GM23338 (cell line): ENCODE measurements at regions not wholly inside any gene's neighbourhood (a gene's known extent, or its start where the extent isn't known, plus 50 kb on each side); places are given as distances from the start of the nearest gene placed in this dataset.

Experiments used
- ATAC-seq: fragments of 200-7000 bp; cut with Tn5 transposase; 3 replicates; pipeline ENCODE4 v1.9.1; 2020
- DNase-seq: peaks from one replicate; pipeline ENCODE4 v3.0.0-alpha.2; 2015; ENCODE audit warnings: low spot score
- H2AFZ ChIP-seq: fragments of 200-600 bp; sonication (generic); 2 replicates; pipeline ENCODE4 v1.8.0; 2016; ENCODE audit warnings: antibody characterized with exemption, mild to moderate bottlenecking, moderate library complexity
- H3F3A ChIP-seq: fragments of 200-600 bp; sonication (generic); replicated peaks from 2 replicates; pipeline ENCODE4 v1.8.0; 2017; ENCODE audit warnings: antibody characterized with exemption, mixed run types, low read depth
- H3K27ac ChIP-seq: fragments of 200-600 bp; sonication (generic); 2 replicates; pipeline ENCODE4 v1.6.1; 2016; ENCODE audit warnings: low read depth
- H3K27me3 ChIP-seq: fragments of 200-600 bp; sonication (generic); 2 replicates; pipeline ENCODE4 v1.8.0; 2016; ENCODE audit warnings: mild to moderate bottlenecking, mixed run types, moderate library complexity; ENCODE audit not compliant: insufficient read depth
- H3K36me3 ChIP-seq: fragments of 200-600 bp; sonication (generic); 2 replicates; pipeline ENCODE4 v1.8.0; 2016; ENCODE audit warnings: mild to moderate bottlenecking; ENCODE audit not compliant: insufficient read depth
- H3K4me1 ChIP-seq: fragments of 200-600 bp; sonication (generic); 2 replicates; pipeline ENCODE4 v1.8.0; 2016; ENCODE audit warnings: mild to moderate bottlenecking, moderate library complexity; ENCODE audit not compliant: insufficient read depth
- H3K4me2 ChIP-seq: fragments of 200-600 bp; sonication (generic); 2 replicates; pipeline ENCODE4 v1.7.1; 2017; ENCODE audit warnings: mixed run types
- H3K4me3 ChIP-seq: fragments of 200-600 bp; sonication (generic); 2 replicates; pipeline ENCODE4 v1.6.1; 2016; ENCODE audit warnings: mixed run types
- H3K79me2 ChIP-seq: fragments of 200-600 bp; sonication (generic); replicated peaks from 2 replicates; pipeline ENCODE4 v1.8.0; 2017; ENCODE audit warnings: mild to moderate bottlenecking; ENCODE audit not compliant: insufficient read depth
- H3K9me2 ChIP-seq: fragments of 200-600 bp; sonication (generic); 2 replicates; pipeline ENCODE4 v1.8.0; 2017; ENCODE audit not compliant: insufficient read depth
- H4K20me1 ChIP-seq: fragments of 200-600 bp; sonication (generic); replicated peaks from 2 replicates; pipeline ENCODE4 v1.8.0; 2017; ENCODE audit warnings: mild to moderate bottlenecking; ENCODE audit not compliant: insufficient read depth
- H3K27ac Mint-ChIP-seq: 2 replicates; pipeline ENCODE4 v1.8.0; 2020; ENCODE audit warnings: inconsistent platforms, mild to moderate bottlenecking, moderate library complexity, mixed read lengths
- H3K27me3 Mint-ChIP-seq: 3 replicates; pipeline ENCODE4 v1.8.0; 2022; ENCODE audit warnings: low read depth, mild to moderate bottlenecking, moderate library complexity, mixed read lengths, inconsistent platforms; ENCODE audit not compliant: insufficient read depth, poor library complexity
- H3K36me3 Mint-ChIP-seq: 3 replicates; pipeline ENCODE4 v1.8.0; 2021; ENCODE audit warnings: low read depth, mild to moderate bottlenecking, inconsistent platforms, moderate library complexity, mixed read lengths
- H3K4me1 Mint-ChIP-seq: 3 replicates; pipeline ENCODE4 v1.8.0; 2020; ENCODE audit warnings: mild to moderate bottlenecking, inconsistent platforms, mixed read lengths
- H3K4me3 Mint-ChIP-seq: 3 replicates; pipeline ENCODE4 v1.8.0; 2021; ENCODE audit warnings: moderate library complexity, mild to moderate bottlenecking, inconsistent platforms, mixed read lengths
- H3K9me3 Mint-ChIP-seq: 3 replicates; pipeline ENCODE4 v1.8.0; 2020; ENCODE audit warnings: moderate library complexity, mild to moderate bottlenecking, inconsistent platforms, mixed read lengths
- CREB1 ChIP-seq: fragments of 250-450 bp; sonication (Bioruptor Pico); IDR thresholded peaks from 2 replicates; pipeline ENCODE4 v1.5.0; 2020; ENCODE audit warnings: low read depth, mild to moderate bottlenecking, moderate library complexity
- CTCF ChIP-seq, 2 experiments: fragments of 200-600 bp in 1 of 2; sonication (generic) in 1 of 2; conservative IDR thresholded peaks; 2 replicates each; pipeline versions ENCODE4 v1.5.1 to v1.6.1; 2016 to 2017; ENCODE audit warnings: antibody characterized with exemption in 2 of 2, low read depth in 2 of 2, mild to moderate bottlenecking in 2 of 2, moderate library complexity in 1 of 2
- EZH2 ChIP-seq: fragments of 200-600 bp; sonication (generic); IDR thresholded peaks from one replicate; pipeline ENCODE4 v1.8.0; 2017; ENCODE audit warnings: antibody characterized with exemption, mild to moderate bottlenecking, low read depth; ENCODE audit not compliant: unreplicated experiment
- EZH2phosphoT487 ChIP-seq: fragments of 200-600 bp; sonication (generic); IDR thresholded peaks from one replicate; pipeline ENCODE4 v1.8.1; 2018; ENCODE audit warnings: antibody characterized with exemption; ENCODE audit not compliant: unreplicated experiment
- JUNB ChIP-seq: IDR thresholded peaks from one replicate; pipeline ENCODE4 v1.6.1; 2016; ENCODE audit warnings: antibody characterized with exemption; ENCODE audit not compliant: unreplicated experiment
- NANOG ChIP-seq: IDR thresholded peaks from 2 replicates; pipeline ENCODE4 v1.6.1; 2016; ENCODE audit warnings: antibody characterized with exemption, borderline replicate concordance
- POLR2AphosphoS5 ChIP-seq: IDR thresholded peaks from 2 replicates; pipeline ENCODE4 v1.6.1; 2016; ENCODE audit warnings: antibody characterized with exemption, low read depth
- REST ChIP-seq: IDR thresholded peaks from one replicate; pipeline ENCODE4 v1.6.1; 2018; ENCODE audit warnings: antibody characterized with exemption; ENCODE audit not compliant: unreplicated experiment
- STAT1 ChIP-seq: IDR thresholded peaks from one replicate; pipeline ENCODE4 v1.6.1; 2016; ENCODE audit warnings: antibody characterized with exemption; ENCODE audit not compliant: unreplicated experiment
- ZNF114 ChIP-seq: fragments of 250-450 bp; sonication (Bioruptor Pico); IDR thresholded peaks from 2 replicates; pipeline ENCODE4 v1.5.0; 2020; ENCODE audit warnings: mild to moderate bottlenecking, moderate library complexity
- ZNF331 ChIP-seq: fragments of 250-450 bp; sonication (Bioruptor Pico); IDR thresholded peaks from 2 replicates; pipeline ENCODE4 v1.5.0; 2020; ENCODE audit warnings: low read depth, mild to moderate bottlenecking, moderate library complexity
- ZNF462 ChIP-seq: fragments of 250-450 bp; sonication (Bioruptor Pico); IDR thresholded peaks from 2 replicates; pipeline ENCODE4 v1.5.0; 2020; ENCODE audit warnings: mild to moderate bottlenecking, moderate library complexity
- TF ChIP-seq, protein P1 (sequence below): IDR thresholded peaks from 2 replicates; pipeline ENCODE4 v1.6.1; 2016; ENCODE audit warnings: antibody characterized with exemption

GRCh38 chr9:19656704-19657103 lies 132.1 kb downstream of the SLC24A2 start:
- no peak overlapping the region for H3K4me3 Mint-ChIP-seq
- Histone ChIP-seq H3K4me1 (peaks cover 8% of the 10 kb centered on the region), H3K36me3 (no peaks in the 10 kb centered on the region), H4K20me1 (no peaks in the 10 kb centered on the region), H3F3A (no peaks in the 10 kb centered on the region), H3K27me3 (no peaks in the 10 kb centered on the region), H3K4me3 (no peak overlapping the region), H2AFZ (no peak overlapping the region), H3K9me2 (0 out of 2 replicates have a peak, but pooled peaks cover 4% of the 10 kb centered on the region), H3K4me2 (no peak overlapping the region), H3K27ac (no peak overlapping the region), H3K79me2 (no peaks in the 10 kb centered on the region)
- H3K27me3 Mint-ChIP-seq, result peaks cover 2% of the 10 kb centered on the region
- peaks cover 21% of the 10 kb centered on the region for H3K4me1 Mint-ChIP-seq
- no peaks in the 10 kb centered on the region for H3K36me3 Mint-ChIP-seq
- ATAC-seq (peak; percentile 56), DNase-seq (no peak)
- no peak overlapping the region for H3K27ac Mint-ChIP-seq
- no peak for TF ChIP-seq ZNF331 (CRISPR knock-in tag)
- no peak for TF ChIP-seq NANOG
- TF ChIP-seq CTCF (conservative IDR thresholded peaks at IDR 0.05; ENCODE audit: low read depth in 2 of 2), result no peak; a peak in 1 of 4 replicates
- TF ChIP-seq CREB1 (CRISPR knock-in tag), result no peak
- TF ChIP-seq JUNB, result no peak
- no peak for TF ChIP-seq POLR2AphosphoS5
- no peak for TF ChIP-seq ZNF114
- TF ChIP-seq, protein P1, sequence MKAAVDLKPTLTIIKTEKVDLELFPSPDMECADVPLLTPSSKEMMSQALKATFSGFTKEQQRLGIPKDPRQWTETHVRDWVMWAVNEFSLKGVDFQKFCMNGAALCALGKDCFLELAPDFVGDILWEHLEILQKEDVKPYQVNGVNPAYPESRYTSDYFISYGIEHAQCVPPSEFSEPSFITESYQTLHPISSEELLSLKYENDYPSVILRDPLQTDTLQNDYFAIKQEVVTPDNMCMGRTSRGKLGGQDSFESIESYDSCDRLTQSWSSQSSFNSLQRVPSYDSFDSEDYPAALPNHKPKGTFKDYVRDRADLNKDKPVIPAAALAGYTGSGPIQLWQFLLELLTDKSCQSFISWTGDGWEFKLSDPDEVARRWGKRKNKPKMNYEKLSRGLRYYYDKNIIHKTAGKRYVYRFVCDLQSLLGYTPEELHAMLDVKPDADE, result no peak
- no peak for TF ChIP-seq ZNF462
- TF ChIP-seq STAT1, result no peak
- no peak for TF ChIP-seq EZH2phosphoT487
- no peak for TF ChIP-seq EZH2
- TF ChIP-seq REST, result no peak
- no peaks in the 10 kb centered on the region; the same call in 2 of the 3 replicates for H3K9me3 Mint-ChIP-seq
